ENCODE measurements at regions not wholly inside any gene's neighbourhood (a gene's known extent, or its start where the extent isn't known, plus 50 kb on each side); places are given as distances from the start of the nearest gene placed in this dataset.
"Not testable (repeated sequence)": the region's sequence is repeated elsewhere in the genome, so short reads cannot be mapped to it uniquely, and the experiment has no call there.

DNA sequence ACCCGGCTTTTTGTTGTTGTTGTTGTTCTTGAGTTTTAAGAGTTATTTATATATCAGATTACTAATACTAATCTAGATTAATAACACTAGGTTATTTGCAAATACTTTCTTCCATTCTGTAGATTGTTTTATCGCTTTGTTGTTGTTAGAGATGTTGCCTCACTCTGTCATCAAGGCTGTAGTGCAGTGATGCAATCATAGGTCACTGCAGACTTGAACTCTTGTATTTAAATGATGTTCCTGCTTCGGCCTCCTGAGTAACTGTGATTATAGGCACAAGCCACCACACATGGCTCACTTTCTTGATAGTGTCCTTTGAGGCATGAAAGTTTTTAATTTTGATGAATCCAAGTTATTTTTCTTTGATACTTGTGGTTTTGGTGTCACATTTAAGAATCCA is 129.0 kb downstream of the VSIG4 start:
- Histone ChIP-seq H3K9me3 (ENCODE audit: control insufficient read depth, insufficient read depth, low read length) (no peaks in the 10 kb centered on the region), H3K36me3 (ENCODE audit: insufficient read depth, low read length) (no peaks in the 10 kb centered on the region), H3K9ac (ENCODE audit: low read depth, low read length) (no peak overlapping the region), H3K4me1 (ENCODE audit: insufficient read depth, low read length) (no peaks in the 10 kb centered on the region)

- Histone ChIP-seq H3K9ac (ENCODE audit: low read depth, low read length) (no peak overlapping the region), H3K9me3 (ENCODE audit: control insufficient read depth, insufficient read depth, low read length) (no peaks in the 10 kb centered on the region; the same call in 1 of the 2 replicates), H3K4me1 (ENCODE audit: insufficient read depth, low read length) (no peaks in the 10 kb centered on the region), H3K36me3 (ENCODE audit: insufficient read depth, low read length) (no peaks in the 10 kb centered on the region)
Observed at GRCh38 chrX:65903750-65904149, 136.1 kb downstream of the VSIG4 start.

DNA sequence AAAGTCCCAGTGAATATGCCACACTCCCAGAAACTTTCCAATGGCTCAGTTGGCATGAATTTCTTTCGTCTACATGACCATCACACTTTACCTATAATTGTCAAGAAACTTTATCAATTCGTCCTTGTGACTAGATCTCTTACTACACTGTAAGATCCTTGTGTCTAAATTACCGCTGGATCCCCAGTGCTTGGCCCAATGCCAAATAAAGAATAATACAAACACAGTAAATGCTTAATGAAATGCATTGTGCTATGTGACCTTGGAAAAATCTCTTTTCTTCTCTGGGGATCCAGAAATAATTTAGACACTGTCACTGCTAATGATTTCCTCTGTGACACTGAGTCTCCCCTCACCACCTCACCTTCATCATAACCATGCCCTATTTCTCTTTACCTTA is 137.9 kb downstream of the VSIG4 start:
- H3K4me1 ChIP-seq (ENCODE audit: insufficient read depth, low read length) = no peaks in the 10 kb centered on the region
- H3K9ac ChIP-seq (ENCODE audit: low read depth, low read length) = no peak overlapping the region
- H3K36me3 ChIP-seq (ENCODE audit: insufficient read depth, low read length) = no peaks in the 10 kb centered on the region
- no peaks in the 10 kb centered on the region; the same call in 1 of the 2 replicates for H3K9me3 ChIP-seq (ENCODE audit: control insufficient read depth, insufficient read depth, low read length)

- no peaks in the 10 kb centered on the region; the same call in 1 of the 2 replicates for H3K9me3 ChIP-seq (ENCODE audit: control insufficient read depth, insufficient read depth, low read length)
- H3K36me3 ChIP-seq (ENCODE audit: insufficient read depth, low read length) = no peaks in the 10 kb centered on the region
- no peak overlapping the region for H3K9ac ChIP-seq (ENCODE audit: low read depth, low read length)
- H3K4me1 ChIP-seq (ENCODE audit: insufficient read depth, low read length) = no peaks in the 10 kb centered on the region
Observed at GRCh38 chrX:65900850-65901844, 138.7 kb downstream of the VSIG4 start.

DNA sequence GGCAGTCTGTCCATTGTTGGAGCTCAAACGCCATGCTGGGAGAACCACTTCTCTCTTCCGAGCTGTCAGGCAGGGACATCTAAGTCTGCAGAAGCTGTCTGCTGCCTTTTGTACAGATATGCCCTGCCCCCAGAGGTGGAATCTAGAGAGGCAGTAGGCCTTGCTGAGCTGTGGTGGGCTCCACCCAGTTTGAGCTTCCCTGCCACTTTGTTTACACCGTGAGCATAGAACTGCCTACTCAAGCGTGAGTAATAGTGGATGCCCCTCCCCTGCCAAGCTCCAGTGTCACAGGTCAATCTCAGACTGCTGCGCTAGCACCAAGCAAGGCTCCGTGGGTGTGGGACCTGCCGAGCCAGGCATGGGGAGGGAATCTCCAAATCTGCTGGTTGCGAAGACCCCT is 145.7 kb downstream of the VSIG4 start:
- Histone ChIP-seq H3K36me3 (ENCODE audit: insufficient read depth, low read length) (no peaks in the 10 kb centered on the region), H3K9ac (ENCODE audit: low read depth, low read length) (no peak overlapping the region), H3K9me3 (ENCODE audit: control insufficient read depth, insufficient read depth, low read length) (no peaks in the 10 kb centered on the region; the same call in 1 of the 2 replicates), H3K4me1 (ENCODE audit: insufficient read depth, low read length) (no peaks in the 10 kb centered on the region)

- not testable (repeated sequence) for H3K9me3 ChIP-seq (ENCODE audit: control insufficient read depth, insufficient read depth, low read length); H3K9ac ChIP-seq (ENCODE audit: low read depth, low read length); H3K36me3 ChIP-seq (ENCODE audit: insufficient read depth, low read length); H3K4me1 ChIP-seq (ENCODE audit: insufficient read depth, low read length)
Observed at GRCh38 chrX:65891817-65892216, 148.1 kb downstream of the VSIG4 start.

- not testable (repeated sequence) for H3K4me1 ChIP-seq (ENCODE audit: insufficient read depth, low read length); H3K36me3 ChIP-seq (ENCODE audit: insufficient read depth, low read length); H3K9me3 ChIP-seq (ENCODE audit: control insufficient read depth, insufficient read depth, low read length); H3K9ac ChIP-seq (ENCODE audit: low read depth, low read length)
Observed at GRCh38 chrX:65888150-65888549, 151.7 kb downstream of the VSIG4 start.

DNA sequence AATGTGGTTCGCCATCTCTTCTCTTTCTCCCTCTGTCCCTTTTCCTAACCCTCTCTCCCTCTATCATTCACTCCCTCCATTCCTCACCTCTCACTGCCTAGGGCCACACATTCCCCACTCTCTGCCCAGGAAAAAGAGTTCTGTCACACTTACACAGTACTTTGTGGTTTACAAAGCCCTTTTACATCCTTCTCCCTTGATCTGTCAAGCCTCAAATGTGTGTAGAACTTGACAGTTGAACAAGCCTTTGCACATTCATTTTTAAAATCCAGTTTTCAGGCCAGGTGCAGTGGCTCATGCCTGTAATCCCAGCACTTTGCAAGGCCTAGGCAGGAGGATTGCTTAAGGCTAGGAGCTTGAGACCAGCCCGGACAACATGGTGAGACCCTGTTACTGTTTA is 156.3 kb downstream of the VSIG4 start:
- Histone ChIP-seq H3K9me3 (ENCODE audit: control insufficient read depth, insufficient read depth, low read length) (no peaks in the 10 kb centered on the region), H3K4me1 (ENCODE audit: insufficient read depth, low read length) (no peaks in the 10 kb centered on the region), H3K9ac (ENCODE audit: low read depth, low read length) (no peak overlapping the region), H3K36me3 (ENCODE audit: insufficient read depth, low read length) (no peaks in the 10 kb centered on the region)

DNA sequence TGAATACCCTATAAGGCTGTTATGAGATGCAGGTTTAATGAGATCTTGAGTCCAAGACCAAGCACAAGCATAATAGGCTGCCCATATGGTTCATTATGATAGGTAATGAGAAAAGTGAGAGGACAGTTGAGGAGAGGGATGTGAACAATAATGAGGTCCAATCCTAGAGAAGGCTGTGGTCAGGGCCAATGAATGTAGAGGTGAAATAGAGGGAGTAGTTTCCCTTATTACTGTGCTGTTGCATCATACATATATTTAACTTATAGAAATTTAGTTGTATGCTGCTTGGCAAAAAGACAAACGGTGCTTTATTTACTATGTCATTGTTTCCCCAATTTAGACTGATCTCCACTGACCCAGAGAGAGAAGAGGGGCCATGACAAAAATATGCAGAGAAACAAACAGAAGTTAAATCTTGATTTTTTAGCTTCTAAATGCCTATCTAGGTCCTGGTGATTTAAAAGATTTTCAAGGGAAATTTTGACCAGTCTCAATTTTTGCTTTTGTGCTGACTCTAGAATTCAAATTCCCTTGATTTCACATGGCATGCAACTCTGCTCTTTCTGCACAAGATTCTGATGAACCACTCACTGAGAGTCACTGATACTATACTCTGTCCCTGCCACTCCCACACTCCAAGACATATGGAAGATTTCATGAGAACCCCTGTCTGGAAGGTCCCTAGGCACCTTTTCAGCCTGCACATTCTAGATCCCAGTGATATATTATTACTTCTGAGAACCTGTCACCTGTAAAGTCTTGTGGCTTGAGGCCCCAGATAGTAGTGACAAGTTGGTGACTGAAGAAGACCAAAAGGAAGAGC is 159.7 kb downstream of the VSIG4 start:
- Histone ChIP-seq H3K9ac (ENCODE audit: low read depth, low read length) (no peak overlapping the region), H3K36me3 (ENCODE audit: insufficient read depth, low read length) (no peaks in the 10 kb centered on the region), H3K4me1 (ENCODE audit: insufficient read depth, low read length) (no peaks in the 10 kb centered on the region), H3K9me3 (ENCODE audit: control insufficient read depth, insufficient read depth, low read length) (no peaks in the 10 kb centered on the region)

DNA sequence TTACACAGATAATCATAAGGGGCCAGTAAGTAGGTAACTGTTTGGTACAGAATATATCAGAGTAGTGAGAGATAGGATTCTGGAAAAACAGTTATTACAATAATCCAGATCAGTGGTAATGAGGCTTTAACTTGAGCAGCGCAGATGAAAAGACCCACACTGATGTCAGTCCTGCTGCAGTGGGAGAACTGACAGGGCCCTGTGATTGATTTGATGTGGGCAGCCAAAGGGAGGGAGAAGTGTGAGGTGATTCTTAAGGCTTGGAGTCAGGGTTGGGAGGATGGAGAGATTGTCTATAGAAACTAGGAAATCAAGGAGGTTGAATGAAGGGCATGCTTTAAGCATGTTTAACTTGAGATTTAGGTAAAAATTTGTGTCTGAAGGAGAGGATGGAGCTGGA is 161.4 kb downstream of the VSIG4 start:
- H3K36me3 ChIP-seq (ENCODE audit: insufficient read depth, low read length) = no peaks in the 10 kb centered on the region
- H3K9ac ChIP-seq (ENCODE audit: low read depth, low read length) = no peak overlapping the region
- no peaks in the 10 kb centered on the region for H3K4me1 ChIP-seq (ENCODE audit: insufficient read depth, low read length)
- no peaks in the 10 kb centered on the region for H3K9me3 ChIP-seq (ENCODE audit: control insufficient read depth, insufficient read depth, low read length)

- Histone ChIP-seq H3K9ac (ENCODE audit: low read depth, low read length) (no peak overlapping the region), H3K36me3 (ENCODE audit: insufficient read depth, low read length) (no peaks in the 10 kb centered on the region), H3K9me3 (ENCODE audit: control insufficient read depth, insufficient read depth, low read length) (no peaks in the 10 kb centered on the region), H3K4me1 (ENCODE audit: insufficient read depth, low read length) (no peaks in the 10 kb centered on the region)
Observed at GRCh38 chrX:65877953-65878352, 161.9 kb downstream of the VSIG4 start.

GRCh38 chrX:65875614-65876013 is 164.3 kb downstream of the VSIG4 start:
- not testable (repeated sequence) for H3K36me3 ChIP-seq (ENCODE audit: insufficient read depth, low read length); H3K9ac ChIP-seq (ENCODE audit: low read depth, low read length); H3K9me3 ChIP-seq (ENCODE audit: control insufficient read depth, insufficient read depth, low read length); H3K4me1 ChIP-seq (ENCODE audit: insufficient read depth, low read length)

- Histone ChIP-seq H3K4me1 (ENCODE audit: insufficient read depth, low read length) (0 out of 2 replicates have a peak, but pooled peaks cover 4% of the 10 kb centered on the region), H3K9me3 (ENCODE audit: control insufficient read depth, insufficient read depth, low read length) (no peaks in the 10 kb centered on the region), H3K36me3 (ENCODE audit: insufficient read depth, low read length) (no peaks in the 10 kb centered on the region), H3K9ac (ENCODE audit: low read depth, low read length) (no peak overlapping the region)
Observed at GRCh38 chrX:65874765-65875164, 165.1 kb downstream of the VSIG4 start.

DNA sequence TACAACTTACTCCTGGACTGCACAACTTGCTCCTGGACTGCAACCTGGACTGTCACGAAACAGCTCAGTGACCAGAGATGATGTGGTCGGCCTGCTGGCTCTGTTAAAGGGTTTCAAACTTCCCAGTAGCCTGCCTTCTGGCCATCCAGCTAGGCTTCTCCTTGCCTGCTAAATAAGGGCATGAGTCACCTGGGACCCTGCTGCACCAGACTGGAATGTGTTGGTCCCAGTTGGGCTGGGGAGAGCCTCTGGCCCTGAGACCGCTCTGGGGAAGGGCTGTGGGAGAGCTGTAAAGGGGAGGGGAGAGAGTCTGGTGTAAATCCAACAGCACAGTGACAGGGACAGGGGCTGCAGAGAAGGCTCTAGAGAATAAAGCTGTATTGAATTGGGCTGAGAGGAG is 165.8 kb downstream of the VSIG4 start:
- Histone ChIP-seq H3K4me1 (ENCODE audit: insufficient read depth, low read length) (0 out of 2 replicates have a peak, but pooled peaks cover 4% of the 10 kb centered on the region), H3K36me3 (ENCODE audit: insufficient read depth, low read length) (no peaks in the 10 kb centered on the region), H3K9ac (ENCODE audit: low read depth, low read length) (no peak overlapping the region), H3K9me3 (ENCODE audit: control insufficient read depth, insufficient read depth, low read length) (no peaks in the 10 kb centered on the region)

Measured in ES-I3 (cell line).